HG02981 (cell line): ENCODE measurements at regions not wholly inside any gene's neighbourhood (a gene's known extent, or its start where the extent isn't known, plus 50 kb on each side); places are given as distances from the start of the nearest gene placed in this dataset.
A peak's percentile ranks its signal among the peaks of the same experiment; 100 is the strongest.

ENCODE experiments used
- ATAC-seq: cut with Tn5 transposase; IDR thresholded peaks from one replicate; pipeline ENCODE4 v1.9.1; 2021; ENCODE audit warnings: mild to moderate bottlenecking, moderate library complexity; ENCODE audit not compliant: unreplicated experiment

- no peak for ATAC-seq
Measured at GRCh38 chr11:109794501-109794900, 298.7 kb upstream of the ZC3H12C start.

- ATAC-seq: no peak
Measured at GRCh38 chr11:109795234-109795633, 298.0 kb upstream of the ZC3H12C start.

GRCh38 chr11:109796253-109796652 is 296.9 kb upstream of the ZC3H12C start:
- ATAC-seq: no peak

GRCh38 chr11:109798521-109798920 is 294.7 kb upstream of the ZC3H12C start:
- ATAC-seq: no peak

- ATAC-seq: no peak
Measured at GRCh38 chr11:109799604-109800003, 293.6 kb upstream of the ZC3H12C start.

GRCh38 chr11:109804911-109805310 is 288.3 kb upstream of the ZC3H12C start:
- no peak for ATAC-seq

- ATAC-seq: no peak
Measured at GRCh38 chr11:109806205-109806604, 287.0 kb upstream of the ZC3H12C start.

DNA sequence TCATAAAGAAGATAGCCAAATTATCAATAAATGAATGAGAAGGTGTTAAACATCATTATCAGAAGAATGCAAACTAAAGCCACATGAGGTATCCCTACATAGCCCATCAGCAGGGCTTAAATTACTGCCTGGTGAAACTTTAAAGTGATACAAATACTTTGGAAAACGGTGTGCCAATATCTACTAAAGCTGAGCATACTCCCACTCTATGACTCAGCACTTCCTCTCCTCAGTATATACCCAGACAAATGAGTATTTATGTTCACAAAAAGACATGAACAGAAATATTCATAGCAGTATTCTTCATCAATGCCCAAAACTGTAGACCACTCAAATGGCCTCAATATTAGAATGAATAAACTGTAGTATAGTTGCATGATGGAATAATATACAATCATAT is 284.6 kb upstream of the ZC3H12C start:
- no peak for ATAC-seq

DNA sequence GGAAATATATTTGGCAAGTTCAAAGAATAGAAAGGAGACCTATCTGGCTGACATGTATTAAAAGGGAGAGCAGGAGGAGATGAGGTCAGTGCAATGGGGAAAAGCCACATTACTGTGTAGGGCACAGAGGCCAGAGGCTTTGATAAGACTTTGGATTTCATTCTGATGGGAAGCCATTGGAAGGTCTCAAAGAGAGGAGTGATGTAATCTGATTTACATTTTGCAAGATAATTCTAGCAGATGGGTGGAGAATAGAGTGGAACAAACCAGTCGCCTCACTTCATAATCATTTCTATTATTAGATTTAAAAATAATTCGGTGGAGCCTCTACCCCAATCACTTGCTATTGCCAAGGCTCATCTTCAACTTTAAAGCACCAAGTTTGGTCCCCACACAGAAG is 278.4 kb upstream of the ZC3H12C start:
- no peak for ATAC-seq

GRCh38 chr11:109815500-109816150 is 277.6 kb upstream of the ZC3H12C start:
- ATAC-seq: no peak

GRCh38 chr11:109818290-109818689 is 274.9 kb upstream of the ZC3H12C start:
- ATAC-seq: no peak

GRCh38 chr11:109819410-109819809 is 273.8 kb upstream of the ZC3H12C start:
- no peak for ATAC-seq

- no peak for ATAC-seq
Measured at GRCh38 chr11:109821511-109821910, 271.7 kb upstream of the ZC3H12C start.

GRCh38 chr11:109822436-109823102 is 270.6 kb upstream of the ZC3H12C start:
- no peak for ATAC-seq

DNA sequence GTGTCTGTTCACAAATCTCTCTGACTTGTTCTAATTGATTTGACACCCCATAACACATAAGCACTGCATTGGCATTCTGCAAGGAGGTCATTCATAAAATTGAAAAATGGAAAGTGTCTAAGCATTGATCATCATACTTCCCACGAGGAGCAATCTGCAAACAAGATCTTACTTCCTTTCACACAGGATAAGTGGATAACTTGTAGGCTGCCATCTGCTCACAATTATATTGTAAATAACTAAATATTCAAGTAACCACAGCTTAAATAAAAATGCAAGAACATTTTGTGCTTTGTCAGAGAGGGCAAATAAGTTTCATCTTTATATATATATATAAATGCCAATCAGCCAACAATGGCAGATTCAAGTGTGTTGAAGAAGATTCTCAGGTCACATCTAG is 264.8 kb upstream of the ZC3H12C start:
- ATAC-seq: no peak

DNA sequence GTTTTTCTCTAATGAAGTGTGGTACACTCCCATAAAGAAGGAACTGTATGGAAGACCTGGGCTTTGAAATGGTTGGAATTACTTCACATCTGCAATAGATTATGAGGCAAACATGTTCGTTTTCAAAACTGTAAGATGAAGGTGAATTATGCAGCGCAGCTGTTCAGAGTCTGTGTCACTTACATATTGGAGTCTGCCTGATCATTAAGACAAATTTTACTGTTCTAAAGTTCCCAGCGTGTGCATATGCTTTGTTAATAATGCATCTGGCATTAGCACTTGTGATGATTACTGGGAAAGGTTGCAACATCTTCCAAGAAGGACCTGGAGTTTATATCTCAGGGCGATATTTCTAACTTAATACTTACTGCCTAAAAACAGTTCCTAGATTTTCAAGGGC is 255.2 kb upstream of the ZC3H12C start:
- ATAC-seq: no peak

- no peak for ATAC-seq
Measured at GRCh38 chr11:109845437-109845836, 247.8 kb upstream of the ZC3H12C start.

GRCh38 chr11:109847621-109848020 is 245.6 kb upstream of the ZC3H12C start:
- ATAC-seq: no peak

DNA sequence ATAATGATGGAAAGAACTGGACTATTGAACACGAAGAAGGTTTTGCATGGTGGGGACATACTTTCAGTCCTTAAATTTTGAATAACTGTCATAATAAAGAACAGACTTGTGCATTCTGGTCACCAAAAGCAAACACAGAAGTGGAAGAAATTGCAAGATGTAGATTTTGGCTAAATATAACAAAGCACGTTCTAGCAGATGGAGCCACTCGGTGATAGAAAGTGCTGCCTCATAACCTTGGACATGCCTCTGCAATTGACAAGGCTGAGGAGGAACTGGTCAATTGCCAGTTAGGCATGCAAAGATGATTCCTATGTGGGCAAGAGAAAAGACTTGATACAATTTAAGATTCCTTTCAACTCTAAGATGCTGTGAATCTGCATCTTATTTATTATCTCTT is 244.1 kb upstream of the ZC3H12C start:
- ATAC-seq: no peak

GRCh38 chr11:109849946-109850345 is 243.2 kb upstream of the ZC3H12C start:
- no peak for ATAC-seq

DNA sequence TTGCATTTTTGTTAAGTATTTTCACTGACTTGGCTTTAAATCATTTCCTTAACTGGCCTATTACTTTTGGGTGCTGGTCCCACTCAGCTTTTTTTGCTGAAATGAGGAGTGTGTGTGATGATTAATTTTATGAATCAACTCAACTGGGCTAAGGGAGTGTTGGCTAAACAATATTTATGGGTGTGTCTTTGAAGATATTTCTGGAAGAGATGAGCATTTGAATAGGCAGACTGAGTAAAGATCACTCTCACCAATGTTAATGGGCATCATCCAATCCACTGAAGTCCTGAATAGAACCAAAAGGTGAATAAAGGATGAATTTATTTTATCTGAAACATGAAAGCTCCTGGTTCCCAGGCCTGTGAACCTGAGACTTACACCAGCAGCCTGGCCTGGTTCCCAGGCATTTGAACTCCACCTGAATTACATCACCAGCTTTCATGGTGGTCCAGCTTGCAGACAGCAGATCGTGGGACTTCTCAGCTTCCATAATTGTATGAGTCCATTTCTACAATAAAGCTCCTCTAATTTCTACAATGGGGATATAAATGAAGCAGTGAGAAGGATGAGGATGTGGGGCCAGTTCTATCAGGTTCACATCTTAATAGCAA is 241.3 kb upstream of the ZC3H12C start:
- ATAC-seq: no peak

GRCh38 chr11:109853156-109853776 is 239.9 kb upstream of the ZC3H12C start:
- peak; percentile 74 for ATAC-seq
